OCI-LY1 (cell line): ENCODE measurements at regions not wholly inside any gene's neighbourhood (a gene's known extent, or its start where the extent isn't known, plus 50 kb on each side); places are given as distances from the start of the nearest gene placed in this dataset.

ENCODE experiments used
- H2AFZ ChIP-seq: fragments of 200-600 bp; sonication (generic), shearing (Covaris generic); 2 replicates; pipeline ENCODE4 v1.6.0; 2014; ENCODE audit warnings: antibody characterized with exemption, mild to moderate bottlenecking, low read length
- H3F3A ChIP-seq: fragments of 200-600 bp; sonication (generic), shearing (Covaris generic); 2 replicates; pipeline ENCODE4 v1.6.0; 2014; ENCODE audit warnings: mild to moderate bottlenecking, antibody characterized with exemption, low read length, moderate library complexity; ENCODE audit not compliant: insufficient read depth
- H3K27ac ChIP-seq: fragments of 200-600 bp; sonication (generic); 2 replicates; pipeline ENCODE4 v1.5.1; 2014; ENCODE audit warnings: low read length, mixed run types, mild to moderate bottlenecking, low read depth; ENCODE audit not compliant: poor library complexity, severe bottlenecking
- H3K27me3 ChIP-seq: fragments of 200-600 bp; sonication (generic); 2 replicates; pipeline ENCODE4 v1.6.0; 2014; ENCODE audit warnings: antibody characterized with exemption, mild to moderate bottlenecking, low read length, moderate library complexity; ENCODE audit not compliant: insufficient read depth
- H3K36me3 ChIP-seq: fragments of 200-600 bp; sonication (generic); 2 replicates; pipeline ENCODE4 v1.6.1; 2014; ENCODE audit warnings: mild to moderate bottlenecking, antibody characterized with exemption, low read length, moderate library complexity, mixed read lengths; ENCODE audit not compliant: insufficient read depth
- H3K4me1 ChIP-seq: fragments of 200-600 bp; sonication (generic); 2 replicates; pipeline ENCODE4 v1.5.1; 2014; ENCODE audit warnings: mild to moderate bottlenecking, low read length, moderate library complexity; ENCODE audit not compliant: insufficient read depth, severe bottlenecking
- H3K4me2 ChIP-seq: fragments of 200-600 bp; sonication (generic), shearing (Covaris generic); 2 replicates; pipeline ENCODE4 v1.6.1; 2014; ENCODE audit warnings: low read length
- H3K4me3 ChIP-seq: fragments of 200-600 bp; sonication (generic); 2 replicates; pipeline ENCODE4 v1.5.1; 2014; ENCODE audit warnings: low read length, low read depth, mild to moderate bottlenecking, mixed read lengths; ENCODE audit not compliant: poor library complexity, severe bottlenecking
- H3K79me2 ChIP-seq: fragments of 200-600 bp; shearing (Covaris generic); 2 replicates; pipeline ENCODE4 v1.6.1; 2016; ENCODE audit warnings: mixed run types, low read length, mixed read lengths; ENCODE audit not compliant: insufficient read depth
- H3K9ac ChIP-seq: fragments of 200-600 bp; sonication (generic), shearing (Covaris generic); 2 replicates; pipeline ENCODE4 v1.6.1; 2014; ENCODE audit warnings: mild to moderate bottlenecking, low read length, mixed read lengths
- H3K9me2 ChIP-seq: fragments of 200-600 bp; sonication (generic), shearing (Covaris generic); 2 replicates; pipeline ENCODE4 v1.6.1; 2014; ENCODE audit warnings: low read depth, mild to moderate bottlenecking, low read length, mixed read lengths
- H3K9me3 ChIP-seq: fragments of 200-600 bp; shearing (Covaris generic); 2 replicates; pipeline ENCODE4 v1.6.1; 2014; ENCODE audit warnings: low read length, mixed read lengths
- H4K20me1 ChIP-seq: fragments of 200-600 bp; sonication (generic), shearing (Covaris generic); 2 replicates; pipeline ENCODE4 v1.6.0; 2016; ENCODE audit warnings: mild to moderate bottlenecking, low read length; ENCODE audit not compliant: insufficient read depth
- EZH2 ChIP-seq: fragments of 200-600 bp; sonication (generic), shearing (Covaris generic); IDR thresholded peaks from 2 replicates; pipeline ENCODE4 v1.8.0; 2017; ENCODE audit warnings: borderline replicate concordance, mixed run types, mild to moderate bottlenecking, antibody characterized with exemption, low read length, moderate library complexity, mixed read lengths
- TF ChIP-seq, protein P1 (sequence below): fragments of 200-600 bp; sonication (generic), shearing (Covaris generic); IDR thresholded peaks from 2 replicates; pipeline ENCODE4 v1.5.1; 2017; ENCODE audit warnings: mild to moderate bottlenecking, antibody characterized with exemption, low read length, moderate library complexity, mixed read lengths

- no peak overlapping the region for H2AFZ ChIP-seq
- H3K9me3 ChIP-seq = no peaks in the 10 kb centered on the region
- no peaks in the 10 kb centered on the region for H3K9me2 ChIP-seq
- H3K4me3 ChIP-seq = no peak overlapping the region
- H3K79me2 ChIP-seq = no peaks in the 10 kb centered on the region
- no peak for TF ChIP-seq EZH2
- TF ChIP-seq, protein P1, sequence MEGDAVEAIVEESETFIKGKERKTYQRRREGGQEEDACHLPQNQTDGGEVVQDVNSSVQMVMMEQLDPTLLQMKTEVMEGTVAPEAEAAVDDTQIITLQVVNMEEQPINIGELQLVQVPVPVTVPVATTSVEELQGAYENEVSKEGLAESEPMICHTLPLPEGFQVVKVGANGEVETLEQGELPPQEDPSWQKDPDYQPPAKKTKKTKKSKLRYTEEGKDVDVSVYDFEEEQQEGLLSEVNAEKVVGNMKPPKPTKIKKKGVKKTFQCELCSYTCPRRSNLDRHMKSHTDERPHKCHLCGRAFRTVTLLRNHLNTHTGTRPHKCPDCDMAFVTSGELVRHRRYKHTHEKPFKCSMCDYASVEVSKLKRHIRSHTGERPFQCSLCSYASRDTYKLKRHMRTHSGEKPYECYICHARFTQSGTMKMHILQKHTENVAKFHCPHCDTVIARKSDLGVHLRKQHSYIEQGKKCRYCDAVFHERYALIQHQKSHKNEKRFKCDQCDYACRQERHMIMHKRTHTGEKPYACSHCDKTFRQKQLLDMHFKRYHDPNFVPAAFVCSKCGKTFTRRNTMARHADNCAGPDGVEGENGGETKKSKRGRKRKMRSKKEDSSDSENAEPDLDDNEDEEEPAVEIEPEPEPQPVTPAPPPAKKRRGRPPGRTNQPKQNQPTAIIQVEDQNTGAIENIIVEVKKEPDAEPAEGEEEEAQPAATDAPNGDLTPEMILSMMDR = no peak
- no peak overlapping the region for H3K4me2 ChIP-seq
- no peak overlapping the region for H3K27ac ChIP-seq
- no peaks in the 10 kb centered on the region for H3K4me1 ChIP-seq
- no peak overlapping the region for H3K9ac ChIP-seq
- H4K20me1 ChIP-seq = no peaks in the 10 kb centered on the region
- no peaks in the 10 kb centered on the region for H3K36me3 ChIP-seq
- H3F3A ChIP-seq = no peaks in the 10 kb centered on the region
- H3K27me3 ChIP-seq = peaks cover 4% of the 10 kb centered on the region
These were observed 223.2 kb upstream of the FOXF1 start for GRCh38 chr16:86286991-86287663.

DNA sequence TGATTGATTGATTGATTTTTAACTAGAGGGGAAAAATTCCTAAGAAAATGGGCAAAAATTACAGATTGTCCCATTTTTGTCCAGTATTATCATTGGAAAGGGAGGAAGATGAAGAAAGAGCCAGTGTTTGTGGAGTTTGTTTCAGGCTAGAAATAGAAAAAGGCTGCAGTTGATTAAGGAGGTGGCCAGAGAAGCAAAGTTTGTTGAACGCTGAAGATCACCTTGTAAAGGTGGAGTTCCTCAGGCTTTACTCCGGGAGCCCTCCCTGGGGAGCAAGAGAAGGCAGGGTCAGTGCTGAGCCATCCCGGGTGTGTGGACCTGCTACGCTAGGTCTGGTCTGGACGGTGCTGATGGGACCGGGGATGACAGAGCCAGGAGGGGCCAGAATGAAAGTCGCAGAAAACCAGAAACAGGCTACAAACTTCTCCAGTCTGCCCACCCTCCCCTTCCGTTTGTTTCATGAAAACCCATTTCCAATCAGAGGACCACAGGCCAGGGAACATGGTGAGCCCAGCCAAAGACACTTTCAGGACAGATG lies 222.6 kb upstream of the FOXF1 start:
- TF ChIP-seq, protein P1 = no peak
- TF ChIP-seq EZH2 = no peak
- H3K27me3 ChIP-seq = peaks cover 4% of the 10 kb centered on the region; the same call in 1 of the 2 replicates

DNA sequence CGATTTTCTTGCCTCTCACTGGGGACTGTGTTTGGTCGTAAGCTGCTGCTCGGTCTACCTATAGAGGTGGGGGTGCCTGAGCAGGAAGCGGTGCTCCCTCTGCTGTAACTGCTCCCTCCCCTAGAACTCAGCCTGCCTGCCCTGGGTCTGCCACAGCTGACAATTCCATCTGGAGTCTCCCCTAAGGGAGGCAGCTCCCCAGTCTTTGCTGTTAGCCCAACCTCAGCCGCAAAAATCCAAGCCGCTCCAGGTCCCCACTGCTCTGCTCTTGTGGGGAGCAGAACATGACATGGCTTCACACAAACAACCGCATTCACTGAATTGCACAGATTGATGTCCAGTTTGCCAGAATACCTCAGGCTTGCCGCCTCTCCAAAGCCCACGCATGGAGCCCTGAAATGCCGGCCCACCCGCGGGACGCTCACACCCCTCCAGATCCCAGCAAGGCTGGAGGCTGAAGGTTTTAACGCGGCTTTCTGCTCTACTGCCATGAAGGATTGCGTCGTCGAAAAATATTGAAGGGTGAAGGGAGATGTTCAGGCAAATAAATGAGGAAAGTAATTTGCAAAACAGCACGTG lies 221.5 kb upstream of the FOXF1 start:
- Histone ChIP-seq H4K20me1 (no peaks in the 10 kb centered on the region), H3K9me2 (no peaks in the 10 kb centered on the region), H3K36me3 (no peaks in the 10 kb centered on the region), H3K27me3 (peaks cover 4% of the 10 kb centered on the region; the same call in 1 of the 2 replicates), H3K9me3 (no peaks in the 10 kb centered on the region), H3K79me2 (no peaks in the 10 kb centered on the region), H2AFZ (no peak overlapping the region), H3K4me1 (no peaks in the 10 kb centered on the region), H3K9ac (no peak overlapping the region), H3K4me3 (no peak overlapping the region), H3K4me2 (no peak overlapping the region), H3F3A (no peaks in the 10 kb centered on the region), H3K27ac (no peak overlapping the region)
- TF ChIP-seq, protein P1 = no peak
- no peak for TF ChIP-seq EZH2

More for the DNA sequence above, 222.6 kb upstream of the FOXF1 start:
- Histone ChIP-seq H3K4me2 (no peak overlapping the region), H3K36me3 (no peaks in the 10 kb centered on the region), H3F3A (no peaks in the 10 kb centered on the region), H3K4me1 (no peaks in the 10 kb centered on the region), H3K4me3 (no peak overlapping the region), H4K20me1 (no peaks in the 10 kb centered on the region), H3K27ac (no peak overlapping the region), H3K9me2 (no peaks in the 10 kb centered on the region), H3K9me3 (no peaks in the 10 kb centered on the region), H3K79me2 (no peaks in the 10 kb centered on the region), H3K9ac (no peak overlapping the region), H2AFZ (no peak overlapping the region)
